Cardiac fibroblast (primary cell): ENCODE measurements at regions not wholly inside any gene's neighbourhood (a gene's known extent, or its start where the extent isn't known, plus 50 kb on each side); places are given as distances from the start of the nearest gene placed in this dataset.

Source experiments
- DNase-seq, 2 donors: peaks; one replicate each; pipeline versions ENCODE4 v3.0.0 to v3.0.0-alpha.2; 2010; ENCODE audit warnings: low read depth in 2 of 2
- H3K4me3 ChIP-seq, 2 donors: replicated peaks in 1 of 2; 1 replicate in 1 of 2; 2 replicates in 1 of 2; pipeline ENCODE4 v1.5.1; 2011; ENCODE audit warnings: low read depth in 2 of 2, low read length in 2 of 2, mild to moderate bottlenecking in 2 of 2, moderate library complexity in 1 of 2
- TF ChIP-seq, protein P1 (sequence below): IDR thresholded peaks from one replicate; pipeline ENCODE4 v1.5.1; 2011; ENCODE audit warnings: low read depth, mild to moderate bottlenecking, low read length, inconsistent platforms

DNA sequence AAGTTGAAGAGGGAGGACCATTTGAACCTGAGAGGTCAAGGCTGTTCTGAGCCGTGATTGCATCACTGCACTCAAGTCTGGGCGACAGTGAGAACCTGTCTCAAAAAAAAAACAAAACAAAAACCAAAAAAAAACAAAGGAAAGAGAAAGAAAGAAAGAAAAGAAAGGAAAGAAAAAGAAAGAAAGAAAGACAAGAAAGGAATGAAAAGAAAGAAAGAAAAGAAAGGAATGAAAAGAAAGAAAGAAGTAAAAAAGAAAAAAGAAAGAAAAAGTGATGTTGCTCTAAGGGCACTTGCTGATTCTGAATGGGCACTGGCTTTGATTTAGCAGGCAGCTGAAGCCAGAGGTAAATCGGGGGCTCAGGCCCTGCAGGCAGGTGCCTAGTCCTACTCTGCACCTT is 161.0 kb downstream of the MCHR2 start:
- no peak overlapping the region for H3K4me3 ChIP-seq
- DNase-seq = no peak
- TF ChIP-seq, protein P1, sequence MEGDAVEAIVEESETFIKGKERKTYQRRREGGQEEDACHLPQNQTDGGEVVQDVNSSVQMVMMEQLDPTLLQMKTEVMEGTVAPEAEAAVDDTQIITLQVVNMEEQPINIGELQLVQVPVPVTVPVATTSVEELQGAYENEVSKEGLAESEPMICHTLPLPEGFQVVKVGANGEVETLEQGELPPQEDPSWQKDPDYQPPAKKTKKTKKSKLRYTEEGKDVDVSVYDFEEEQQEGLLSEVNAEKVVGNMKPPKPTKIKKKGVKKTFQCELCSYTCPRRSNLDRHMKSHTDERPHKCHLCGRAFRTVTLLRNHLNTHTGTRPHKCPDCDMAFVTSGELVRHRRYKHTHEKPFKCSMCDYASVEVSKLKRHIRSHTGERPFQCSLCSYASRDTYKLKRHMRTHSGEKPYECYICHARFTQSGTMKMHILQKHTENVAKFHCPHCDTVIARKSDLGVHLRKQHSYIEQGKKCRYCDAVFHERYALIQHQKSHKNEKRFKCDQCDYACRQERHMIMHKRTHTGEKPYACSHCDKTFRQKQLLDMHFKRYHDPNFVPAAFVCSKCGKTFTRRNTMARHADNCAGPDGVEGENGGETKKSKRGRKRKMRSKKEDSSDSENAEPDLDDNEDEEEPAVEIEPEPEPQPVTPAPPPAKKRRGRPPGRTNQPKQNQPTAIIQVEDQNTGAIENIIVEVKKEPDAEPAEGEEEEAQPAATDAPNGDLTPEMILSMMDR = no peak

DNA sequence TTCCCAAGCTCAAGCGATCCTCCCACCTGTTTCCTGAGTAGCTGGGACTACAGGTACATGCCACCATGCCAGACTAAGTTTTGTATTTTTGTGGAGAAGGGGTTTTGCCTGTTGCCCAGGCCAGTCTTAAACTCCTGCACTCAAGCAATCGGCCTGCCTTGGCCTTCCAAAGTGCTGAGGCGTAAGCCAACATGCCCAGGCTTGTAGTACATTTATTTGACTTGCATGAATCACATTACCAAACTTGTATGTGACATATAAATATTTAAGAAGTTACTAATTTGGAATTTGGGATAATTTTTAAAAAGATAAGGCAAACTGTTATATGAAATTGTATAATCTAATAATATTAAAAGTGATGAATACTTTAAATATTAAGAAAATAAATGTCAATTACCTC is 157.6 kb downstream of the MCHR2 start:
- no peak for DNase-seq
- H3K4me3 ChIP-seq = no peak overlapping the region
- TF ChIP-seq, protein P1 = no peak

DNA sequence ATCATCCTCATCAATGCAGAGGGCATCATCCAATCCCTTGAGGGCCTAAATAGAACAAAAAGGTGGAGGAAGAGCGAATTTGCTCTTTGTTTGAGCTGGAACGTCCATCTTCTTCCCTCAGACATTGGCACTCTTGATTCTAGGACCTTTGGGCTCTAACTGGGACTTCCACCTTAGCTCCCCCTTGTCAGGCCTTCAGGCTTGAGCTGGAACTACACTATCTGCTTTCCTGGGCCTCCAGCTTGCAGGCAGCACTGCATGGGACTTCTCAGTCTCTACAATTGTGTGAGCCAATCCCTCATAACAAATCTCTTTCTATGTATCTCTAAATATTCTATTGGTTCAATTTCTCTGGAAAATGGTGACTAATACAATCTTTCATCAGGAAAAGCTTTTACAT is 155.4 kb downstream of the MCHR2 start:
- TF ChIP-seq, protein P1 = no peak
- DNase-seq = no peak
- H3K4me3 ChIP-seq = no peak overlapping the region

DNA sequence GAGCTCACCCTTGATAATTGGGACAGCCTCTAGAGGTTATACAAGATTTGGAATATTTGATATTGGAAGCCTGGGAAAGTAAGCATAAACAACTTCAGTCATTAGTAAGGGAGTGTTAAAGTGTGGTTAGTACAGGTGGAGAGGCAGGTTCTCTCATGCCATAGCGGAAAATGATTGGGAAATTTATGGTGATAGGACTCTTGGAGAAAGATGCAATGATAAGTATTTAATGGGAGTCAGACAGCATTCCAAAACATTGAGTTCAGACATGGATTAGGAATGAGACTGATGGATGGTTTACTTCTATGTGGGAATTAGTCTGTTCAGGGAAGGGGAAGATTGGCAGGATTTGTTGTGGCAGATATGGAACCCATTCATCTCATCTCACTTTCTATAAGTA is 152.7 kb downstream of the MCHR2 start:
- no peak overlapping the region for H3K4me3 ChIP-seq
- TF ChIP-seq, protein P1 = no peak
- no peak for DNase-seq

DNA sequence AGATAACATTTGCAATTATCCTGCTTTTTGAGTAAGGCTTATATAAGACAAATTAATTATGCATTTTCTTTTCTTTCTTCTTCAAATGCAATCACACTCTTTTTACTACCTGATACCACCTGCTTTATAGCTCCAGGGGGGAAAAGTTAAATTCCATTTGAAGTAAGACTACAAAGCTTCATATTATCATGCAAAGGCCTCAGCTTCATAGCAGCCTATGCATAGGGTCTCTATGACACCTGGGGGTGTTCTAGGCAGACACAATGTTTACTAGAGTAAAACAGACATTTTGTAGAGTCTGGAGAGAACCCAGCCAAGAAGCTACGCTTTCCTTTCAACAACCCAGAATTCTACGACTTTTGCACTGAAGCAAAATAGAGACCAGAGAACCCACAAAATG is 148.0 kb downstream of the MCHR2 start:
- TF ChIP-seq, protein P1 = no peak
- H3K4me3 ChIP-seq = no peak overlapping the region
- DNase-seq = no peak

DNA sequence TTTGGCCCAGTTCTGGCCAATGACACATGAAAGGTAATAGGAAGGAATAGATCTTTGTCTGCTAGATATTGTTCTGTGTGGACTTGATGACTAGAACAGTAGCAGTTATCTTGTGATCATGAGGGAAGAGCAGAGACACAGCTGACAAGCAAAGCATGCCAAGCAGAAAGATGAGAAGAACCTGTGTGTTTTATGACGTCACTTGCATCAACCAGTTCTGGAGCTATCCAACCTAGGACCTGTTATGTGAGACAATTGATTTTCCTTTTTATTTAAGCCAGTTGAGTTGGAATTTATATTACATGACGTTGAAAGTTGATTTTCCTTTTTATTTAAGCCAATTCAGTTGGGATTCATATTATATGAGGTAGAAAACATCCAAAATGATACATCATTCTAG is 143.2 kb downstream of the MCHR2 start:
- TF ChIP-seq, protein P1 = no peak
- no peak overlapping the region for H3K4me3 ChIP-seq
- DNase-seq = no peak

DNA sequence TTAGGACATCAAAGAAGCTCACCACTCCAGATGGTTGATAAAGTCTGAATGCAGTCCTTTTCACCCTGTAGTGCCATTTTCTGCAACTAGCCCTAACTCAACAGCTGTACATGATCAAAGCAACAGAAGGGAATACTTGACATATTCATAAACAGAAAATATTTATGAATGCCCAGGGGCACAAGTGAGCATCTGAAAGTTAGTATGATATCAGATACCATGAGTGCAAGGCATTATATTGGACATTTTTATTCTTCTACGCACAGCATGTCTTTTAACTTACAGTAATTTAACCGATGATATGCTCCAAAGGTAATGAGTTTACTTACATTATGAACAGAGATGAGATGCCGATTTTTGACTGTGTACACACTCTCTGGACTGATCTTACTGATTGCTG is 142.0 kb downstream of the MCHR2 start:
- DNase-seq = no peak
- no peak overlapping the region for H3K4me3 ChIP-seq
- TF ChIP-seq, protein P1 = no peak
